H9 (cell line): ENCODE measurements at regions not wholly inside any gene's neighbourhood (a gene's known extent, or its start where the extent isn't known, plus 50 kb on each side); places are given as distances from the start of the nearest gene placed in this dataset.

Experiments used
- DNase-seq: peaks from one replicate; pipeline ENCODE4 v3.0.0-alpha.2; 2017
- H2AFZ ChIP-seq: one replicate; pipeline ENCODE4 v1.6.1; 2013; ENCODE audit warnings: mild to moderate bottlenecking, low read length, control low read depth, moderate library complexity
- H2AK5ac ChIP-seq: 2 replicates; pipeline ENCODE4 v1.6.1; 2013; ENCODE audit warnings: low read length, control low read depth, mixed read lengths; ENCODE audit not compliant: insufficient read length
- H2BK120ac ChIP-seq: one replicate; pipeline ENCODE4 v1.6.1; 2013; ENCODE audit warnings: low read depth, mild to moderate bottlenecking, low read length, control low read depth, inconsistent platforms; ENCODE audit not compliant: poor library complexity, severe bottlenecking
- H2BK12ac ChIP-seq: 2 replicates; pipeline ENCODE4 v1.6.1; 2013; ENCODE audit warnings: low read length, control low read depth, mixed read lengths, low read depth; ENCODE audit not compliant: insufficient read length
- H2BK15ac ChIP-seq: 2 replicates; pipeline ENCODE4 v1.6.1; 2013; ENCODE audit warnings: low read depth, low read length, control low read depth
- H2BK20ac ChIP-seq: one replicate; pipeline ENCODE4 v1.6.1; 2013; ENCODE audit warnings: low read depth, mild to moderate bottlenecking, low read length, control low read depth, inconsistent platforms; ENCODE audit not compliant: poor library complexity, severe bottlenecking
- H2BK5ac ChIP-seq: 2 replicates; pipeline ENCODE4 v1.6.1; 2013; ENCODE audit warnings: low read length, control low read depth, mixed read lengths; ENCODE audit not compliant: insufficient read length
- H3K14ac ChIP-seq: 2 replicates; pipeline ENCODE4 v1.6.1; 2013; ENCODE audit warnings: low read length, control low read depth; ENCODE audit not compliant: insufficient read depth
- H3K18ac ChIP-seq: 2 replicates; pipeline ENCODE4 v1.6.1; 2013; ENCODE audit warnings: low read depth, mild to moderate bottlenecking, mixed read lengths, low read length, control low read depth; ENCODE audit not compliant: insufficient read length
- H3K23ac ChIP-seq: 2 replicates; pipeline ENCODE4 v1.6.1; 2013; ENCODE audit warnings: low read length, control low read depth, mixed read lengths, low read depth; ENCODE audit not compliant: insufficient read length
- H3K23me2 ChIP-seq: 2 replicates; pipeline ENCODE4 v1.6.1; 2013; ENCODE audit warnings: low read depth, mild to moderate bottlenecking, mixed read lengths, low read length, control low read depth; ENCODE audit not compliant: insufficient read length, poor library complexity, severe bottlenecking
- H3K27ac ChIP-seq: 2 replicates; pipeline ENCODE4 v1.5.1; 2013; ENCODE audit warnings: low read length, control low read depth, mixed read lengths, low read depth; ENCODE audit not compliant: insufficient read length
- H3K27me3 ChIP-seq: 2 replicates; pipeline ENCODE4 v1.6.1; 2013; ENCODE audit warnings: low read length, control low read depth, inconsistent platforms; ENCODE audit not compliant: insufficient read depth
- H3K4ac ChIP-seq: 2 replicates; pipeline ENCODE4 v1.6.1; 2013; ENCODE audit warnings: low read depth, mild to moderate bottlenecking, control low read depth, inconsistent platforms, low read length, moderate library complexity
- H3K4me1 ChIP-seq: 2 replicates; pipeline ENCODE4 v1.6.1; 2013; ENCODE audit warnings: low read length, control low read depth, inconsistent platforms; ENCODE audit not compliant: insufficient read depth
- H3K4me2 ChIP-seq: 2 replicates; pipeline ENCODE4 v1.6.1; 2013; ENCODE audit warnings: low read length, control low read depth, mixed read lengths; ENCODE audit not compliant: insufficient read length, insufficient read depth
- H3K56ac ChIP-seq: 2 replicates; pipeline ENCODE4 v1.6.1; 2013; ENCODE audit warnings: low read depth, mild to moderate bottlenecking, mixed read lengths, low read length, control low read depth; ENCODE audit not compliant: insufficient read length
- H3K79me1 ChIP-seq: 2 replicates; pipeline ENCODE4 v1.6.1; 2013; ENCODE audit warnings: low read depth, mild to moderate bottlenecking, moderate library complexity, low read length, control low read depth, inconsistent platforms; ENCODE audit not compliant: insufficient read depth, poor library complexity, severe bottlenecking
- H3K79me2 ChIP-seq: 2 replicates; pipeline ENCODE4 v1.6.1; 2013; ENCODE audit warnings: low read length, control low read depth, inconsistent platforms; ENCODE audit not compliant: insufficient read depth
- H3K9ac ChIP-seq: 2 replicates; pipeline ENCODE4 v1.6.1; 2013; ENCODE audit warnings: low read length, control low read depth, mixed read lengths; ENCODE audit not compliant: insufficient read length; ENCODE audit errors: extremely low read depth
- H3K9me3 ChIP-seq: one replicate; pipeline ENCODE4 v1.6.1; 2013; ENCODE audit warnings: low read depth, low read length, inconsistent platforms; ENCODE audit not compliant: control insufficient read depth
- H3T11ph ChIP-seq: one replicate; pipeline ENCODE4 v1.6.1; 2013; ENCODE audit warnings: mild to moderate bottlenecking, low read length, control low read depth, inconsistent platforms
- H4K20me1 ChIP-seq: one replicate; pipeline ENCODE4 v1.6.1; 2013; ENCODE audit not compliant: control insufficient read depth, insufficient read length, insufficient read depth
- H4K5ac ChIP-seq: 2 replicates; pipeline ENCODE4 v1.6.1; 2013; ENCODE audit warnings: low read depth, mild to moderate bottlenecking, mixed read lengths, low read length, control low read depth; ENCODE audit not compliant: insufficient read length
- H4K8ac ChIP-seq: replicated peaks from 2 replicates; pipeline ENCODE4 v1.6.1; 2013; ENCODE audit warnings: low read length, control low read depth, mixed read lengths, low read depth; ENCODE audit not compliant: insufficient read length
- H4K91ac ChIP-seq: 2 replicates; pipeline ENCODE4 v1.6.1; 2013; ENCODE audit warnings: low read depth, mild to moderate bottlenecking, moderate library complexity, mixed read lengths, low read length, control low read depth; ENCODE audit not compliant: insufficient read length
- H3K27ac Mint-ChIP-seq, 3 experiments: 2 replicates in 2 of 3; 3 replicates in 1 of 3; pipeline ENCODE4 v1.8.0; 2020 to 2021; ENCODE audit warnings: mixed read lengths in 3 of 3, mild to moderate bottlenecking in 1 of 3, moderate library complexity in 1 of 3
- H3K27me3 Mint-ChIP-seq: 2 replicates; pipeline ENCODE4 v1.8.0; 2021; ENCODE audit warnings: low read depth, mild to moderate bottlenecking, moderate library complexity, mixed read lengths
- H3K36me3 Mint-ChIP-seq, 3 experiments: 2 replicates in 2 of 3; 3 replicates in 1 of 3; pipeline ENCODE4 v1.8.0; 2020 to 2021; ENCODE audit warnings: low read depth in 3 of 3, mixed read lengths in 3 of 3; ENCODE audit not compliant: insufficient read depth in 1 of 3
- H3K4me1 Mint-ChIP-seq, 2 experiments: 2 replicates each; pipeline ENCODE4 v1.8.0; 2020; ENCODE audit warnings: mixed read lengths in 2 of 2
- H3K4me3 Mint-ChIP-seq, 2 experiments: 2 replicates in 1 of 2; 3 replicates in 1 of 2; pipeline ENCODE4 v1.8.0; 2020 to 2021; ENCODE audit warnings: mild to moderate bottlenecking in 2 of 2, mixed read lengths in 2 of 2, moderate library complexity in 1 of 2
- H3K9me3 Mint-ChIP-seq, 2 experiments: 2 replicates in 1 of 2; 3 replicates in 1 of 2; pipeline ENCODE4 v1.8.0; 2020; ENCODE audit warnings: mild to moderate bottlenecking in 2 of 2, mixed read lengths in 2 of 2, moderate library complexity in 1 of 2
- WGBS: extraction: QIAGEN DNeasy Blood & Tissue Kit; methylation state at CpG from one replicate; pipeline ENCODE4 v1.1.7; 2013; ENCODE audit warnings: missing lambda C conversion rate, low lambda C conversion rate, mixed read lengths; ENCODE audit not compliant: insufficient read length; ENCODE audit errors: extremely low coverage; 5-methylcytosine and 5-hydroxymethylcytosine counted together
- TF ChIP-seq, protein P1 (sequence below): fragments of 200-600 bp; sonication (generic); conservative IDR thresholded peaks from 3 replicates; pipeline ENCODE4 v1.8.0; 2021; ENCODE audit warnings: antibody characterized with exemption, mild to moderate bottlenecking

DNA sequence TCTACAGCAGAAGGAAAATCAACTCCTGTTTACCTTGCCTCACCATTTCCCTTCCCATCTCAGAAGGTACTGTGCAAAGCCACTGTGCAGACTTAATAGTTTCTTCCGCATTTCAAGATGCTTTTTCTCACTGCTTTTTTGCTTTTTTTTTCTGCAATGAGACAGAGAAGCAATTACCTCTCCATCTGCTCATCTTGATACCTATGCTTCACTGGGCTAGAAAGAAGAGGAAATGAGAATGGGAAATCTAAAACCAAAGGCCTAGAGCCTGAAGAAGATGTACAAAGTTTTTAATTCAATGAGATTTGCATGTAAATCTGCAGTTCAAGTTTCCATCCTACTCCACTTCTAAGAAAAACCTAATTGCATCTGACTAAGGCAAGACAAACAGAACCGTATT is 238.1 kb upstream of the SETMAR start:
- H4K5ac ChIP-seq: no peak overlapping the region
- no peak overlapping the region for H3T11ph ChIP-seq
- H3K79me1 ChIP-seq: no peaks in the 10 kb centered on the region
- WGBS: no CpG with 5 or more reads among the region's 2 CpGs
- TF ChIP-seq, protein P1, sequence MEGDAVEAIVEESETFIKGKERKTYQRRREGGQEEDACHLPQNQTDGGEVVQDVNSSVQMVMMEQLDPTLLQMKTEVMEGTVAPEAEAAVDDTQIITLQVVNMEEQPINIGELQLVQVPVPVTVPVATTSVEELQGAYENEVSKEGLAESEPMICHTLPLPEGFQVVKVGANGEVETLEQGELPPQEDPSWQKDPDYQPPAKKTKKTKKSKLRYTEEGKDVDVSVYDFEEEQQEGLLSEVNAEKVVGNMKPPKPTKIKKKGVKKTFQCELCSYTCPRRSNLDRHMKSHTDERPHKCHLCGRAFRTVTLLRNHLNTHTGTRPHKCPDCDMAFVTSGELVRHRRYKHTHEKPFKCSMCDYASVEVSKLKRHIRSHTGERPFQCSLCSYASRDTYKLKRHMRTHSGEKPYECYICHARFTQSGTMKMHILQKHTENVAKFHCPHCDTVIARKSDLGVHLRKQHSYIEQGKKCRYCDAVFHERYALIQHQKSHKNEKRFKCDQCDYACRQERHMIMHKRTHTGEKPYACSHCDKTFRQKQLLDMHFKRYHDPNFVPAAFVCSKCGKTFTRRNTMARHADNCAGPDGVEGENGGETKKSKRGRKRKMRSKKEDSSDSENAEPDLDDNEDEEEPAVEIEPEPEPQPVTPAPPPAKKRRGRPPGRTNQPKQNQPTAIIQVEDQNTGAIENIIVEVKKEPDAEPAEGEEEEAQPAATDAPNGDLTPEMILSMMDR: no peak
- no peak overlapping the region for H2BK5ac ChIP-seq
- H3K9me3 ChIP-seq: no peaks in the 10 kb centered on the region
- Mint-ChIP-seq H3K27ac (no peak overlapping the region; a peak in 1 of 7 replicates), H3K4me1 (peaks cover 17 to 21% of the 10 kb centered on the region in 2 experiments), H3K9me3 (peaks cover 0 to 2% of the 10 kb centered on the region in 2 experiments; a peak in 2 of 5 replicates), H3K36me3 (peaks cover 0 to 2% (median 0%) of the 10 kb centered on the region in 3 experiments; a peak in 2 of 7 replicates), H3K27me3 (no peaks in the 10 kb centered on the region), H3K4me3 (no peak overlapping the region)
- no peak for DNase-seq
- H3K4me2 ChIP-seq: no peak overlapping the region
- H3K56ac ChIP-seq: no peak overlapping the region
- no peaks in the 10 kb centered on the region for H3K23me2 ChIP-seq
- no peak overlapping the region for H3K14ac ChIP-seq
- H2BK120ac ChIP-seq: no peak overlapping the region
- no peak overlapping the region for H3K9ac ChIP-seq
- H4K20me1 ChIP-seq: no peaks in the 10 kb centered on the region
- no peaks in the 10 kb centered on the region; the same call in 1 of the 2 replicates for H3K4me1 ChIP-seq
- H3K79me2 ChIP-seq: no peaks in the 10 kb centered on the region
- H2BK15ac ChIP-seq: no peak overlapping the region
- H2BK20ac ChIP-seq: no peak overlapping the region
- H3K4ac ChIP-seq: no peak overlapping the region
- no peak overlapping the region for H3K27ac ChIP-seq
- H3K18ac ChIP-seq: no peak overlapping the region
- H2AK5ac ChIP-seq: no peak overlapping the region
- no peak overlapping the region for H3K23ac ChIP-seq
- no peak overlapping the region for H2BK12ac ChIP-seq
- H3K27me3 ChIP-seq: no peaks in the 10 kb centered on the region
- H4K8ac ChIP-seq: no peak overlapping the region
- no peak overlapping the region for H2AFZ ChIP-seq
- H4K91ac ChIP-seq: no peak overlapping the region
